LNCaP clone FGC (cell line): ENCODE measurements at regions not wholly inside any gene's neighbourhood (a gene's known extent, or its start where the extent isn't known, plus 50 kb on each side); places are given as distances from the start of the nearest gene placed in this dataset.
"Not testable (repeated sequence)": the region's sequence is repeated elsewhere in the genome, so short reads cannot be mapped to it uniquely, and the experiment has no call there.

Experiments
- DNase-seq: peaks from one replicate; pipeline ENCODE4 v3.0.0-alpha.2; 2011; ENCODE audit warnings: low read depth
- H3K4me3 ChIP-seq: 2 replicates; pipeline ENCODE4 v1.5.1; 2011; ENCODE audit warnings: mild to moderate bottlenecking, low read depth, low read length, control low read depth
- CTCF ChIP-seq: IDR thresholded peaks from 2 replicates; pipeline ENCODE4 v1.5.1; 2012; ENCODE audit warnings: mild to moderate bottlenecking; ENCODE audit not compliant: control insufficient read depth, insufficient read depth; ENCODE audit errors: extremely low read depth

GRCh38 chr7:114183311-114184088, 231.1 kb upstream of the FOXP2 start:
- H3K4me3 ChIP-seq = no peak overlapping the region
- no peak for DNase-seq
- TF ChIP-seq CTCF = no peak

- no peak for TF ChIP-seq CTCF
- no peak overlapping the region for H3K4me3 ChIP-seq
- no peak for DNase-seq
Observed at GRCh38 chr7:114182837-114183236, 231.8 kb upstream of the FOXP2 start.

GRCh38 chr7:114181280-114181679, 233.3 kb upstream of the FOXP2 start:
- DNase-seq = no peak

GRCh38 chr7:114180556-114181266, 233.9 kb upstream of the FOXP2 start:
- TF ChIP-seq CTCF = no peak
- no peak for DNase-seq
- no peak overlapping the region for H3K4me3 ChIP-seq

More at GRCh38 chr7:114181280-114181679, 233.3 kb upstream of the FOXP2 start:
- TF ChIP-seq CTCF = no peak
- H3K4me3 ChIP-seq = no peak overlapping the region

- DNase-seq = no peak
- H3K4me3 ChIP-seq = no peak overlapping the region
- no peak for TF ChIP-seq CTCF
Observed at GRCh38 chr7:114175125-114175524, 239.5 kb upstream of the FOXP2 start.

- TF ChIP-seq CTCF = no peak
- no peak overlapping the region for H3K4me3 ChIP-seq
- DNase-seq = no peak
Observed at GRCh38 chr7:114173170-114173890, 241.3 kb upstream of the FOXP2 start.

GRCh38 chr7:114169389-114169788, 245.2 kb upstream of the FOXP2 start:
- not testable (repeated sequence) for H3K4me3 ChIP-seq, DNase-seq
